ENCODE measurements at regions not wholly inside any gene's neighbourhood (a gene's known extent, or its start where the extent isn't known, plus 50 kb on each side); places are given as distances from the start of the nearest gene placed in this dataset.
"Not testable (repeated sequence)": the region's sequence is repeated elsewhere in the genome, so short reads cannot be mapped to it uniquely, and the experiment has no call there.

DNA sequence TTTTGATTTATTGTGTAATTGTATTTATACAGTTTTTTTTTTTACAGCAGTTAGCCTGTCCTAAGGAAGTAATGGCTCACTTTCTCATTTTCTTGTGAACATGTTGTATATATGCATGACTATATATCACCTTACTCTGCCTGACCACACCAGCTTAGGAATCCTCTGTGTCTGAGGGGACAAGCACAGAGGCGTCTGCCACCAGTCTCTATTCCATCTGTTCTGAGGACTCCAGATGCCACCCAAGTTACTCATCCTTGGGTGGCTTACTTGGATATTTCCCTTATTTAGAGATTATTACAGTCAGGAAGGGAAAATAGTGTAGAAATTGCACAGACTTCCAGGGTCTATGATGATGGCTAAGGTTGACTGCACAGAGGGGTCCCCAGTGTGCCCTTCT, 256.3 kb upstream of the C9orf72 start (continued):
- TF ChIP-seq SIN3A (conservative IDR thresholded peaks at IDR 0.05 in 1 of 2, IDR thresholded peaks at IDR 0.05 in 1 of 2; ENCODE audit: low read depth in 1 of 2, low read length in 2 of 2) (no peak), CHD1 (IDR thresholded peaks at IDR 0.05; ENCODE audit: low read depth, low read length) (no peak), TAF7 (optimal IDR thresholded peaks at IDR 0.05; ENCODE audit: borderline replicate concordance, low read depth, low read length) (no peak), RBBP5 (IDR thresholded peaks at IDR 0.05; ENCODE audit: borderline replicate concordance, low read depth, low read length) (no peak)

DNA sequence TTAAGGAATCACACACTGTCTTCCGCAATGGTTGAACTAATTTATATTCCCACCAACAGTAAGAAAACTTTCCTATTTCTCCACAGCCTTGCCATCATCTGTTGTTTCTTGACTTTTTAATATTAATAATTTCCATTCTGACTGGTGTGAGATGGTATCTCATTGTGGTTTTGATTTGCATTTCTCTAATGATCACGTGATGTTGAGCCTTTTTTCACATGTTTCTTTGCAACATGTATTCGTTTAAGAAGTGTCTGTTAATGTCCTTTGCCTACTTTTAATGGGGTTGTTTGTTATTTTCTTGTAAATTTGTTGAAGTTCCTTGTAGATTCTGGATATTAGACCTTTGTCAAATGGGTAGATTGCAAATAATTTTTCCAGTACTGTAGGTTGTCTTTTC, 258.8 kb upstream of the C9orf72 start:
- H3K27ac ChIP-seq (ENCODE audit: low read depth, low read length); H4K5ac ChIP-seq (ENCODE audit: insufficient read length, low read depth, low read length); H3K9me3 ChIP-seq (ENCODE audit: insufficient read depth in 2 of 2, low read depth in 1 of 2, low read length in 1 of 2); H3K27me3 ChIP-seq (replicated peaks in 1 of 4; ENCODE audit: control insufficient read depth in 3 of 4, extremely low read depth in 1 of 4, insufficient read depth in 3 of 4, low read length in 3 of 4); FAIRE-seq; H3K23ac ChIP-seq (ENCODE audit: insufficient read length); H3K79me2 ChIP-seq (ENCODE audit: control insufficient read depth in 1 of 2, insufficient read depth in 2 of 2, low read length in 2 of 2); H2BK15ac ChIP-seq (ENCODE audit: low read length); H2BK12ac ChIP-seq (ENCODE audit: low read depth, low read length); H3K4me1 ChIP-seq (replicated peaks in 1 of 4; ENCODE audit: control insufficient read depth in 3 of 4, insufficient read depth in 4 of 4, low read length in 3 of 4); H4K91ac ChIP-seq (replicated peaks; ENCODE audit: insufficient read length, low read length); H3K9ac ChIP-seq (replicated peaks in 1 of 4; ENCODE audit: extremely low read depth in 1 of 4, low read depth in 3 of 4, low read length in 3 of 4); H3K4me3 ChIP-seq (ENCODE audit: extremely low read depth in 1 of 4, insufficient read depth in 2 of 4, low read depth in 3 of 4, low read length in 4 of 4); H3K79me1 ChIP-seq (ENCODE audit: low read depth, low read length); H3K4me2 ChIP-seq (ENCODE audit: insufficient read depth in 1 of 2, low read depth in 2 of 2, low read length in 2 of 2); H2BK20ac ChIP-seq (ENCODE audit: low read length); POLR2A ChIA-PET (ENCODE audit: partially characterized antibody); H3K36me3 ChIP-seq (ENCODE audit: control insufficient read depth in 2 of 4, insufficient read depth in 4 of 4, low read length in 3 of 4); H3K23me2 ChIP-seq (ENCODE audit: low read depth, low read length); H4K8ac ChIP-seq (ENCODE audit: extremely low read depth, insufficient read depth, low read length); H2BK5ac ChIP-seq (ENCODE audit: low read depth, low read length); H3K18ac ChIP-seq (ENCODE audit: extremely low read depth, low read length); H2BK120ac ChIP-seq (replicated peaks; ENCODE audit: low read depth, low read length); DNase-seq (ENCODE audit: low read depth in 1 of 2, low spot score in 2 of 2); H4K20me1 ChIP-seq (replicated peaks in 1 of 2; ENCODE audit: control insufficient read depth in 1 of 2, insufficient read depth in 2 of 2, low read length in 2 of 2); H3K14ac ChIP-seq (ENCODE audit: insufficient read length); H3K4ac ChIP-seq (replicated peaks; ENCODE audit: insufficient read length, low read depth, low read length); H3K56ac ChIP-seq (replicated peaks; ENCODE audit: insufficient read length, low read depth, low read length); H2AFZ ChIP-seq (ENCODE audit: low read length); H2AK5ac ChIP-seq (ENCODE audit: low read depth, low read length): not testable (repeated sequence)
- CTCF ChIA-PET (ENCODE audit: partially characterized antibody): interaction anchor here (0.6 kb wide), 1 partner anchor 409 kb away, joined by 4 read pairs; no protein-coding TSS in a partner anchor
- 93% methylated on average over 3 of the region's 3 CpGs; no CpG with 5 or more reads in 1 of the 2 experiments for WGBS, 2 experiments (ENCODE audit: extremely low coverage in 1 of 2, insufficient coverage in 1 of 2, insufficient read length in 1 of 2, insufficient replicate concordance in 2 of 2, low coverage in 1 of 2, low lambda C conversion rate in 2 of 2, missing lambda C conversion rate in 1 of 2)
